Adrenal gland (tissue), 5 donors: ENCODE measurements at regions not wholly inside any gene's neighbourhood (a gene's known extent, or its start where the extent isn't known, plus 50 kb on each side); places are given as distances from the start of the nearest gene placed in this dataset.

Experiments used
- POLR2A ChIP-seq, 2 donors: fragments of 450-650 bp; IDR thresholded peaks; one replicate each; pipeline ENCODE4 v1.6.1; 2017; ENCODE audit warnings: antibody characterized with exemption in 2 of 2, mild to moderate bottlenecking in 2 of 2, moderate library complexity in 1 of 2
- TF ChIP-seq, protein P1 (sequence below), 6 experiments: fragments of 450-650 bp in 4 of 6; fragments of 200-600 bp in 2 of 6; sonication (generic) in 1 of 6; IDR thresholded peaks; 1 replicate in 5 of 6; 2 replicates in 1 of 6; pipeline versions ENCODE4 v1.5.1 to v1.8.0; 2016 to 2021; ENCODE audit warnings: antibody characterized with exemption in 6 of 6, mild to moderate bottlenecking in 2 of 6, moderate library complexity in 1 of 6
- donor health status: DM: no; HTN: no; CAD: no.

DNA sequence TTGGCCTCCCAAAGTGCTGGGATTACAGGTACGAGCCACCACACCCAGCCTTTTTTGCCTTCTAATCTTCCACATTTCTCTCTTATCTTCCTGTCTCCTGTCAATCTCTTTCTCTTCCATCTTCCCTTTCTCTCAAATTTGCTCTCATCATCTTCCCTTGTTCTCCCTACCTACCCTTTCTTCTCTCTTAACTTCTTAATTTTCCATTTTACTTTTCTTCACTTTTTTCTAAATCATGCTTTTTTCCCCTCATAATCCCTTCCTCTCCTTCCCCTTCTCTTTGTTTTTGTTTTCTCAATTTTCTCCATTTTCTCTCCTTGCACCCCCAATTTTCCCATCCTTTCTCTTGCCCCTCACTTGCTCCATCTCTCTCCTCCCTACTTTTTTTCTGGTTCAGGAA lies 545.7 kb downstream of the OMA1 start:
- TF ChIP-seq, protein P1, sequence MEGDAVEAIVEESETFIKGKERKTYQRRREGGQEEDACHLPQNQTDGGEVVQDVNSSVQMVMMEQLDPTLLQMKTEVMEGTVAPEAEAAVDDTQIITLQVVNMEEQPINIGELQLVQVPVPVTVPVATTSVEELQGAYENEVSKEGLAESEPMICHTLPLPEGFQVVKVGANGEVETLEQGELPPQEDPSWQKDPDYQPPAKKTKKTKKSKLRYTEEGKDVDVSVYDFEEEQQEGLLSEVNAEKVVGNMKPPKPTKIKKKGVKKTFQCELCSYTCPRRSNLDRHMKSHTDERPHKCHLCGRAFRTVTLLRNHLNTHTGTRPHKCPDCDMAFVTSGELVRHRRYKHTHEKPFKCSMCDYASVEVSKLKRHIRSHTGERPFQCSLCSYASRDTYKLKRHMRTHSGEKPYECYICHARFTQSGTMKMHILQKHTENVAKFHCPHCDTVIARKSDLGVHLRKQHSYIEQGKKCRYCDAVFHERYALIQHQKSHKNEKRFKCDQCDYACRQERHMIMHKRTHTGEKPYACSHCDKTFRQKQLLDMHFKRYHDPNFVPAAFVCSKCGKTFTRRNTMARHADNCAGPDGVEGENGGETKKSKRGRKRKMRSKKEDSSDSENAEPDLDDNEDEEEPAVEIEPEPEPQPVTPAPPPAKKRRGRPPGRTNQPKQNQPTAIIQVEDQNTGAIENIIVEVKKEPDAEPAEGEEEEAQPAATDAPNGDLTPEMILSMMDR (IDR thresholded peaks at IDR 0.05) = no peak
- no peak for TF ChIP-seq POLR2A (IDR thresholded peaks at IDR 0.05)
